GM18520 (cell line): ENCODE measurements at regions not wholly inside any gene's neighbourhood (a gene's known extent, or its start where the extent isn't known, plus 50 kb on each side); places are given as distances from the start of the nearest gene placed in this dataset.
A peak's percentile ranks its signal among the peaks of the same experiment; 100 is the strongest.

Source experiments
- ATAC-seq: cut with Tn5 transposase; IDR thresholded peaks from one replicate; pipeline ENCODE4 v1.9.1; 2021; ENCODE audit not compliant: unreplicated experiment

GRCh38 chr4:52269761-52270160, 218.7 kb downstream of the SPATA18 start:
- no peak for ATAC-seq

- no peak for ATAC-seq
Measured at GRCh38 chr4:52273885-52274284, 222.8 kb downstream of the SPATA18 start.

GRCh38 chr4:52288212-52288855, 237.2 kb downstream of the SPATA18 start:
- ATAC-seq: no peak

GRCh38 chr4:52290466-52290865, 239.4 kb downstream of the SPATA18 start:
- no peak for ATAC-seq

GRCh38 chr4:52292245-52292644, 241.1 kb downstream of the SPATA18 start:
- no peak for ATAC-seq

- no peak for ATAC-seq
Measured at GRCh38 chr4:52296341-52296740, 245.2 kb downstream of the SPATA18 start.

- no peak for ATAC-seq
Measured at GRCh38 chr4:52298444-52298843, 247.3 kb downstream of the SPATA18 start.

- no peak for ATAC-seq
Measured at GRCh38 chr4:52299120-52299519, 248.0 kb downstream of the SPATA18 start.

GRCh38 chr4:52311464-52312125, 260.5 kb downstream of the SPATA18 start:
- no peak for ATAC-seq

- ATAC-seq: no peak
Measured at GRCh38 chr4:52312722-52313121, 261.6 kb downstream of the SPATA18 start.

- no peak for ATAC-seq
Measured at GRCh38 chr4:52317361-52317879, 266.3 kb downstream of the SPATA18 start.

- ATAC-seq: peak; percentile 46
Measured at GRCh38 chr4:52317981-52318380, 266.9 kb downstream of the SPATA18 start.

- ATAC-seq: no peak
Measured at GRCh38 chr4:52329894-52330293, 278.8 kb downstream of the SPATA18 start.

GRCh38 chr4:52343595-52343994, 292.5 kb downstream of the SPATA18 start:
- no peak for ATAC-seq

GRCh38 chr4:52350926-52351325, 299.8 kb downstream of the SPATA18 start:
- no peak for ATAC-seq

- no peak for ATAC-seq
Measured at GRCh38 chr4:52358366-52358765, 300.7 kb downstream of the USP46 start.

GRCh38 chr4:52358883-52359321, 300.2 kb downstream of the USP46 start:
- ATAC-seq: no peak

GRCh38 chr4:52366191-52366590, 292.9 kb downstream of the USP46 start:
- no peak for ATAC-seq

- ATAC-seq: no peak
Measured at GRCh38 chr4:52366621-52367020, 292.5 kb downstream of the USP46 start.

GRCh38 chr4:52367282-52367830, 291.7 kb downstream of the USP46 start:
- no peak for ATAC-seq

GRCh38 chr4:52368895-52369294, 290.2 kb downstream of the USP46 start:
- no peak for ATAC-seq

- no peak for ATAC-seq
Measured at GRCh38 chr4:52369649-52370048, 289.5 kb downstream of the USP46 start.
